Spleen (tissue), 11 donors: ENCODE measurements at regions not wholly inside any gene's neighbourhood (a gene's known extent, or its start where the extent isn't known, plus 50 kb on each side); places are given as distances from the start of the nearest gene placed in this dataset.

Source experiments
- DNase-seq: peaks from one replicate; pipeline ENCODE4 v3.0.0-alpha.2; 2020
- H3K27ac ChIP-seq, 8 donors: fragments of 200-600 bp; sonication (generic) in 7 of 8; 1 replicate in 4 of 8; 2 replicates in 4 of 8; pipeline versions ENCODE4 v1.5.0 to v1.8.0; 2016 to 2021; ENCODE audit warnings: inconsistent platforms in 4 of 8, mild to moderate bottlenecking in 4 of 8, moderate library complexity in 1 of 8
- H3K27me3 ChIP-seq, 7 donors: fragments of 200-600 bp; sonication (generic) in 6 of 7; replicated peaks in 1 of 7; 1 replicate in 4 of 7; 2 replicates in 3 of 7; pipeline versions ENCODE4 v1.5.0 to v1.8.0; 2016 to 2021; ENCODE audit warnings: inconsistent platforms in 3 of 7, mild to moderate bottlenecking in 1 of 7
- H3K36me3 ChIP-seq, 6 donors: fragments of 200-600 bp; sonication (generic) in 5 of 6; 1 replicate in 4 of 6; 2 replicates in 2 of 6; pipeline versions ENCODE4 v1.5.0 to v1.8.0; 2016 to 2021; ENCODE audit warnings: inconsistent platforms in 2 of 6
- H3K4me1 ChIP-seq, 6 donors: fragments of 200-600 bp; sonication (generic) in 5 of 6; 1 replicate in 3 of 6; 2 replicates in 3 of 6; pipeline versions ENCODE4 v1.5.0 to v1.8.0; 2016 to 2021; ENCODE audit warnings: inconsistent platforms in 3 of 6
- H3K4me3 ChIP-seq, 8 donors: fragments of 200-600 bp; sonication (generic) in 7 of 8; 1 replicate in 4 of 8; 2 replicates in 4 of 8; pipeline versions ENCODE4 v1.5.0 to v1.8.0; 2016 to 2021; ENCODE audit warnings: inconsistent platforms in 4 of 8, mild to moderate bottlenecking in 4 of 8, moderate library complexity in 2 of 8
- H3K9me3 ChIP-seq, 8 donors: fragments of 200-600 bp; sonication (generic) in 7 of 8; 1 replicate in 4 of 8; 2 replicates in 4 of 8; pipeline versions ENCODE4 v1.5.0 to v1.8.0; 2016 to 2021; ENCODE audit warnings: inconsistent platforms in 4 of 8
- CTCF ChIP-seq, 11 experiments: fragments of 200-600 bp in 7 of 11; fragments of 450-650 bp in 4 of 11; sonication (generic) in 4 of 11; IDR thresholded peaks in 8 of 11; conservative IDR thresholded peaks in 3 of 11; 1 replicate in 7 of 11; 2 replicates in 4 of 11; pipeline versions ENCODE4 v1.4.0 to v1.8.0; 2016 to 2021; ENCODE audit warnings: antibody characterized with exemption in 11 of 11, inconsistent platforms in 4 of 11, mild to moderate bottlenecking in 1 of 11
- POLR2A ChIP-seq, 3 donors: fragments of 450-650 bp; IDR thresholded peaks; one replicate each; pipeline ENCODE4 v1.5.1; 2017; ENCODE audit warnings: antibody characterized with exemption in 3 of 3, mild to moderate bottlenecking in 1 of 3
- POLR2AphosphoS5 ChIP-seq, 3 donors: sonication (generic); formaldehyde crosslinking; IDR thresholded peaks; one replicate each; pipeline ENCODE4 v1.5.1; 2017; ENCODE audit warnings: antibody characterized with exemption in 3 of 3
- WGBS, 5 donors: extraction: QIAGEN DNeasy Blood & Tissue Kit in 3 of 5; methylation state at CpG; one replicate each; pipeline versions ENCODE4 v1.1.5 to v1.1.7; 2013 to 2018; 5-methylcytosine and 5-hydroxymethylcytosine counted together
- intact Hi-C: fragments of 100-400 bp; cut with DNase I; formaldehyde crosslinking; loops from one replicate; pipeline ENCODE4 v1.15.0; 2023; ENCODE audit warnings: low total_unique reads
- donor health status: healthy with polysubstance abuse.
- donor health status: DM: no; HTN: no; CAD: no; lungs with moderate emphysema.
- donor health status: DM: no; HTN: no; CAD: no.
- donor health status: Bipolar disorder and iron deficiency.
- donor health status: healthy.
- donor health status: DM: no; HTN: no; CAD: no.
- donor health status: DM: yes; HTN: yes; CAD: no.

GRCh38 chr2:20106746-20107145, 55.3 kb upstream of the LAPTM4A start:
- Histone ChIP-seq H3K4me1 (peaks cover 0 to 4% (median 0%) of the 10 kb centered on the region in 6 donors), H3K36me3 (no peaks in the 10 kb centered on the region), H3K27me3 (peaks cover 0 to 16% (median 6%) of the 10 kb centered on the region in 7 donors), H3K4me3 (peak overlapping the region in 2 of 8 donors; percentile 6 to 31), H3K9me3 (peaks cover 0 to 21% (median 9%) of the 10 kb centered on the region in 8 donors), H3K27ac (no peak overlapping the region)
- WGBS, 5 donors: 16 to 42% (median 30%) methylated on average over 22 to 34 of the region's 34 CpGs
- no peak for DNase-seq
- TF ChIP-seq CTCF (IDR thresholded peaks at IDR 0.05 in 8 of 11, conservative IDR thresholded peaks at IDR 0.05 in 3 of 11): peak in 8 of 11 experiments; percentile 8 to 65 (median 46)
- TF ChIP-seq POLR2A (IDR thresholded peaks at IDR 0.05): no peak
- TF ChIP-seq POLR2AphosphoS5 (IDR thresholded peaks at IDR 0.05): peak in 2 of 3 donors; percentile 29 to 54
- intact Hi-C loops: no loop called here

DNA sequence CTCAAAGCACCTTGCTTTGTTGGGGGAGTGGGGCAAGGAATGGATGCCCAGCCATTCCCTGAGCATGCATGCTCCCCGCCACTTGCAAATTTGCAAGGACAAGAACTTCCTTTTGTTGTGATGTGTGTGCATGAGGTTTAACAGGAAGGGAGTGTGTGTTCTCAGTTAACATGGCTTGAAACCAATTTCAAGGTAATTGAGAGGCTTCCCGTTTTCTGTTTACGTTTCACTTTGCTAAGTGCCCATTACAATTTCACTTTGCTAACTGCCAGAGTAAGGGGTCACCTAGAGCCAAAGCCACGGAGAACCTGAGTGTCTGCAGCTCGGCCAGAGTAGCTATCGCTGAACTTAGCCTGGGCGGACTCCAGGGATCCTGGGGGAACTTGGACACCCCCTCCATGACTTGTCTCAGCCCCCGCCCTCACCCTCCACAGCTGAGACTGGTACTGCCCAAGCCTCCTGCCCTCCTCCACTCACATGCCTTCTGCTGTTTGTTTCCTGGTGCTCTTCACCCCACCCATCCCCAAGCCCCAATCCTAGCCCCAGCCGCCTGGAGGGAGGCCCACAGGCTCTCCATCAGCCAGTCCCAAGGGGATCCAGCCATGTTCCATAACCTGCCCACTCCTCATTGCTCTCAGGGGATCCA, 53.6 kb upstream of the LAPTM4A start:
- Histone ChIP-seq H3K9me3 (peaks cover 0 to 21% (median 12%) of the 10 kb centered on the region in 8 donors), H3K4me1 (peaks cover 0 to 4% (median 0%) of the 10 kb centered on the region in 6 donors), H3K4me3 (no peak overlapping the region), H3K36me3 (no peaks in the 10 kb centered on the region), H3K27ac (no peak overlapping the region), H3K27me3 (peaks cover 0 to 12% (median 6%) of the 10 kb centered on the region in 7 donors)
- 62 to 73% (median 68%) methylated on average over 9 of the region's 9 CpGs for WGBS, 5 donors
- intact Hi-C loops: no loop called here
- no peak for TF ChIP-seq POLR2AphosphoS5 (IDR thresholded peaks at IDR 0.05)
- no peak for TF ChIP-seq CTCF (IDR thresholded peaks at IDR 0.05 in 8 of 11, conservative IDR thresholded peaks at IDR 0.05 in 3 of 11)
- TF ChIP-seq POLR2A (IDR thresholded peaks at IDR 0.05): no peak
- DNase-seq: no peak

DNA sequence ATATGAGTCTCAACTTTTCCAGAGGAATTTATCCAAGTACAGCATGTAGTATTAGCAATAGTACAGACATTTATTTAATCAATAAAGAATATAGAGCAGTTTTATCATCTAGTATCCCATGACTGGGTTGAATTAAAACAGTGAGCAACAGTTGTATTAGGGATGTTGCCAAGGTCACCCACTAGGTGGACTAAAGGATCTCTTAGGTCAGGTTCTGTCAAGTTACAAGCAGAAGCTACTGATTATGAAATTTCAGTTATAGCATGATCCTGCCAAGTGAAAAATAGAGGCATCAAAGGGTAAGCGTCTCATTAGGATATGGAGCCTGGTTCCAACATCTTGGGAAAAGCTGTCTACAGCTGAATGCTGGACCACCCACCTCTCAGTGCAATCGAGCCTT, 52.1 kb upstream of the LAPTM4A start:
- no peak overlapping the region for H3K4me3 ChIP-seq
- H3K36me3 ChIP-seq: no peaks in the 10 kb centered on the region
- TF ChIP-seq POLR2A (IDR thresholded peaks at IDR 0.05) (no peak), POLR2AphosphoS5 (IDR thresholded peaks at IDR 0.05) (no peak), CTCF (IDR thresholded peaks at IDR 0.05 in 8 of 11, conservative IDR thresholded peaks at IDR 0.05 in 3 of 11) (no peak)
- DNase-seq: no peak
- peaks cover 0 to 4% (median under 1%) of the 10 kb centered on the region in 6 donors for H3K4me1 ChIP-seq
- peaks cover 0 to 21% (median 12%) of the 10 kb centered on the region in 8 donors for H3K9me3 ChIP-seq
- H3K27ac ChIP-seq: no peak overlapping the region
- peaks cover 0 to 19% (median 6%) of the 10 kb centered on the region in 7 donors for H3K27me3 ChIP-seq
- 56 to 90% (median 73%) methylated on average over 2 of the region's 2 CpGs for WGBS, 5 donors
- intact Hi-C loops: no loop called here
